HCEC 1CT (cell line): ENCODE measurements at regions not wholly inside any gene's neighbourhood (a gene's known extent, or its start where the extent isn't known, plus 50 kb on each side); places are given as distances from the start of the nearest gene placed in this dataset.
"Not testable (repeated sequence)": the region's sequence is repeated elsewhere in the genome, so short reads cannot be mapped to it uniquely, and the experiment has no call there.

Experiments used
- DNase-seq: peaks from one replicate; pipeline ENCODE4 v3.0.0-alpha.2; 2017

DNA sequence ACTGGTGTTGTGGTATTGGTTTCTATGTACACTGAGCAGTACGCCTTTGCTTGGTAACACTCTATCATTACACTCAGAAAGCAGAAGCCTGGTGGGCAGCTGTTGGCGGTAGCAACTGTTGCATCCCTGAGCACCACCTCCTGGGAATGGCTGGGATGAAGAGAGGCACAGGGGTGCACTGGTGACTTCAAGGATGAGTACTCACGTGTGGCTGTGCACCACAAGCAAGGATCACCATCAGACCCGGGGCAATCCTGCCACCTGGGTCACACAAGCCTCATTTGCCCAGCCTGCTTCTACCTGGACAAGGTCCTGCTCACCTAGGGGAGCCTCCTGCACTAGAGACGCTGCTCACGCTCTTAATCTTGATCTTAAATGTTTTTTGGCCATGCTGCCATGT, 336.4 kb downstream of the SI start:
- DNase-seq, result no peak

DNA sequence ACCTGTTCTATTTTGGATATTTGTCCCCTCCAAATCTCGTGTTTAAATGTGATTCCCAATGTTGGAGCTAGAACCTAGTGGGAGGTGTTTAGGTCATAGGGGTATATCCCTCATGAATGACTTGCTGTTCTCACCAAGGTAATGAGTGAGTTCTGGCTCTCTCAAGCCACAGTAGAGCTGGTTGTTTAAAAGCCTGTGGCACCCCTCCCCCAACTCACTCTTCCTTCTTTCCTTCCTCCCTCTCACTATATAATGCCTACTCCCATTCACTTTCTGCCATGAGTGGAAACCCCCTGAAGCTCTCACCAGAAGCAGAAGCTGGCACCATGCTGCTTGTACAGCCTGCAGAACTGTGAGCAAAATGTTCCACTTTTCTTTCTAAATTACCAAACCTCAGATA, 341.1 kb downstream of the SI start:
- DNase-seq, result no peak

DNA sequence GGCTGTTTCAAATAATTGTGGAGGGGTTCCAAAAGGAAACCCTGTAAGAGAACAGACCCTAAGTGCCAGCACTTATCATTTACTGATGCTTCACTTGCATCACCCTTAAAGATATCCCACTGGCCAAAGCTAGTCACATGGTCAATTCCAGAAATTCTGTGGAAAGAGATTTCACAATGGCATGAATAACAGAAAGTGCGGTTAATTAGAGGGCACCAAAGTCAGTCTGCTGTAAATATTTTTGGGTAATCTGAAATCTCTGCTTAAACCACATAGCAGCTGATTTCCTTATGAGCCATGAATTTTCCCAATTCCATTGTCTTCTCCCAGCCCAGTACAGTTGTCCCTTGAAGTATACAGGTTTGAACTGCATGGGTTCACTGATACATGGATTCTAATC, 346.1 kb downstream of the SI start:
- DNase-seq, result no peak

DNA sequence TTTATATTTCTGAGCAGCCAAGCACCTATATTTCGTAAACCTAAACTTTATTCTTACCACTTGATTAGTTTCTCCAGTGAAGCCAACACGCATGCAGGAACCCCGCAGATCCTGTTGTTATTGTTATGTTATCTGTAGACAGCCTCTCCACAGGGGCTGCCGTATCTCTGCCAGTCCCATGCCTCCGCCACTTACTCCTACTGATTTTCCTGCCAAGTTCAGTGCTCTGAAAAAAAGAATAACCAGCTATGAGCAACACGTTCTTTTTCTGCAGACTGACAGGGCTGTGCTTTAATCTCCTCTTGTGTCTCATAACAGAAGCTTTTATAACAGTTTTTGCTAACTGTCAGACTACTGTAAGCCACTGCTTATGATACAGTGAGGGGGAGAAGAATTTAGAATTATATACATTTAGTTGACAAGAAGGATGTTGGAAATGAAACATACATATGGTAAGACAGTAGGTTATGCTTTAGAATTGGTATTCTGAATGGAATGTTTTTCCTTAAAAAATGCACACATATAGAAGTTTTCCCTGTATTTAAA, 347.4 kb downstream of the SI start:
- DNase-seq, result no peak

DNA sequence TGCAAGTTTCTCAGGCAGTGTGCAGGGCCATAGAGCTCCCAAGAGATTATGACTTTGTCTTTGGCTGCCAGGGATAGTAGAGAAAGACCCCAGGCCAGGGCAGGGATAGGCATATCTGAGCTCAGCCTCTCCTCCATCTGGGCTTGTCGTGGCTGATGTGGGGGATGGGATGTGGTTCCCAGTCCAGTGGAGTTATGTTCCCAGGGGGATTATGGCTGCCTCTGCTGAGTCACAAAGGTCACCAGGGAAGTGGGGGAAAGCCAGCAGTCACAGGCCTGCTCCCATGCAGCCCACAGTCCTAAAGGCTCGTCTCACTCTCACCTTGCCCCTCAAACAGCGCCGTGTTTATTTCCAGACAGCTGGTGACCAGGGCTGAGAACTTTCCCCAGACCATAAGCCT, 354.9 kb downstream of the SI start:
- DNase-seq, result no peak

DNA sequence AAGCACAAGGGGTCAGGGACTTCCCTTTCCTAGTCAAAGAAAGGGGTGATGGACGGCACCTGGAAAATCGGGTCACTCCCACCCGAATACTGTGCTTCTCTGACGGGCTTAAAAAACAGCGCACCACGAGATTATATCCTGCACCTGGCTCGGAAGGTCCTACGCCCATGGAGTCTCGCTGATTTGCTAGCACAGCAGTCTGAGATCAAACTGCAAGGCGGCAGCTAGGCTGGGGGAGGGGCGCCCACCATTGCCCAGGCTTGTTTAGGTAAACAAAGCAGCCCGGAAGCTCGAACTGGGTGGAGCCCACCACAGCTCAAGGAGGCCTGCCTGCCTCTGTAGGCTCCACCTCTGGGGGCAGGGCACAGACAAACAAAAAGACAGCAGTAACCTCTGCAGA, 375.5 kb downstream of the SI start:
- DNase-seq, result not testable (repeated sequence)

DNA sequence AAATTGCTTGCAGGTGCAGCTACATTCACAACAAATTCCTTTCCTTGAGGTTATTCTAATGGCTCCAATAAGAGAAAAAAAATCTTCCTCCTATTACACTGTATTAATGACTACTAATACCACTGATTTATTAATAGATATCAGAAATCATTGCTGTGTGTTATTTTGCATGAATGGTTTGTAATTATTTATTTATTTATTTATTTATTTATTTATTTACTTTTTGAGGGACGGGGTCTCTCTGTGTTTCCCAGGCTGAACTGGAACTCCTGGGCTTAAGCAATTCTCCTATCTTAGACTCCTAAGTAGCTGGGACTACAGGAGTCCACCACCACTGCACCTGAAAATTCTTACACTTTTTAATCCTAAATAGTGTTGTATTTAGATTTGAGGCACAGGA, 390.4 kb downstream of the SI start:
- no peak for DNase-seq

DNA sequence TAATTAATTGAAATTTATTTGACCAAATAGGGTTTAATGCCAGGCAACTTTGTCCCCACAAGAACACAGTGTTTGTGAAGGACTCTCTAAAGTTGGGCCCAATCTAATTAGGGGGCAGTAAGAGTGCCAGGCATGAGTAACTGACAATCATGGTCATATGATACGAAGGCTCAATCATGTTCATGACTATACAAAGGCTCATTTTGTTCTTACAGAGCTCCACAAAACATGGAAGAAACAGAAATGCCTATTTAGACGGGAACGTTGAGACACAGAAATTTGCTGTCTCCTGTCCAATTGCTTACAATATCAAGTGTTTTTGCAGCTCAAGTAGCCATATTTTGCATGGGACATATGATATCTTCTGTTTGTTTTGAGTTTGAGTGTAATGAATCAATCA, 391.1 kb downstream of the SI start:
- DNase-seq, result no peak

DNA sequence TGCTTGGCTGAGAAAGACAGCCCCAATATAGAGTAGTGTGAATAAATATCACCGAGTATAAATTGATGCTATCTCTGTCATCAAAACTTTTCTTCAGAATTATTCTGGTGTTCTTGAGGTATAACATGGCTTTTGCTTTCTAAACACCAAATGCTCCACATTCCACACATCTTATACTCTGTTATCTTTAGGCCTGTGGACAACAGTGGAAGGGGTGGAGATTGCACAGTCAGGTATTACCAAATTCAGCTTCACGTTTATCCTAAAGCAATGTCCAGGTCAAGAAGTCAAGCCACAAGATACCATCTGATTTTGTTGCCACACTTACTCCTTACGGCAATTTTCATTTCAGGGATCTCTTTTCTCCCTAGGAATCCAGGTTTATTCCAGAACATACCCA, 394.8 kb downstream of the SI start:
- DNase-seq, result no peak

DNA sequence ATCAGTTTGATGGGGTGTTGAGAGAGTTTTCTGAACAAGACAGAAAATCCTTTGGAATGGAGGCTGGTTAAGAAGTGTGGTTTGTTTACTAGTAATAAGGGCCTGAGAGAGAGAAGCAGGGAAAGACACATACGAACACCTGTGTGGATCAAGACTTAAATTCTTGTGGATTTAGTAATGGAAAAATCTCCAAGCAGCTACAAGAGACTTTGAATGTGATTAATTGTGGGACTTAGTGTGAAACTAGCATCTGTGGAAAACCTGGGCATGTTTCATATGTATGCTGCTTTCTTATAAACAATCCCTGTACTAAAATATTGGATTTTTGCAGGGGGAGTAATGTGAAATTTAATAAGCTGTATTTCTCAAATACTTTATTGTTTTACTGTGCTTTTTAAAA, 399.1 kb downstream of the SI start:
- DNase-seq, result no peak

DNA sequence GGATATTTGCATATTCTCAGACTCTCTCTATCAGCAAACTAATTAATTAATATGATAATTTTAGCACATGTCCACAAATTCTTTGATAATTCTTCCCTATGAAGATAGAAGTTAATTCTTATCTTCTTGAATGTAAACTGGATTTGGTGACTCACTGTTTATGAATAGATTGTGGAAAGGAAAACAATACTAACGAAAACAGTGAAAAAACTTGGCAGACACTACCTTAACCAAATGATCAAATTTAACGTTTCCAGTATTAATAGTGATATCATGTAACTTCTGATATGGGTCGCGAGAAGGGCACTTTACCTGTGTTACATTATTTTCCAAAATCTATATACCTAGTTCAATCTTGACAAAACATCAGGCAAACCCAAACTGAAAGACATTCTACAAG, 401.0 kb downstream of the SI start:
- no peak for DNase-seq

DNA sequence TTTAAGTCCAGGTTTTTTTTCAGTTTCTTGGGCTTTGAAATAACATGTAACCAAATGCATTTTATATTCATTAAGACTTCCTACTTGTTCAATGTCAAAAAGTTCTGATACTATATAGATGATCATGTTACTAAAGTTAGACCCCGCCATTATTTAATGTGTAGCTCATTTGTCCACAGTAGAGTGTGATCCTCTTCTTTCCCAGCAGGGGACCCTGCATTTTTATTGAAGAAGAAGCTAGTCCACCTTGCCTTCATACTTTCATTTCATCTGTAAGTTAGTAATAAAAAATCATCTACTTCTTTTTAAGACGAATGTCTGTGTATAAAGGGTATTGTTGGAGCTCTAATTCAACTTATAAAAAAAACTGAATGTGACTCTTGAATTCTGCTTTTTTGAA, 404.6 kb downstream of the SI start:
- no peak for DNase-seq

DNA sequence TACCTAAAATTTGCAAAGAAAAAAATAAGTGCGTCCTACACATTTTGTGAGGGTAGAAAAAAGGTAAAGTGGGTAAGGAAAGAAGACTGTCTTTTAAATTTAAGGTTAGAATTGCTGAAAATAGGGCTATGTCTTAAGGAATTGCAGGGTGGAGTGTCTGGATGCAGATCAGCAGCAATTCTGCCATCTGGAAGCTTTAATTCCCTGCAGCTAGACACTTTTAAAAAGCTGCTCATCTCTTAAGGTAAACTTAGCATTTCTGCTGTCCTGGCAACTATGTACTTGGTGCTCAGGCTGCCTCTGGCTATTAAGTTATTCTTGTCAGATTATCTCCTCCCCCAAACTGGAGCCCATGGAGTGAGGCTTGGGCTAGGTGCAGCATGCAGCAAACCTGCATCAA, 420.2 kb downstream of the SI start:
- DNase-seq, result no peak

DNA sequence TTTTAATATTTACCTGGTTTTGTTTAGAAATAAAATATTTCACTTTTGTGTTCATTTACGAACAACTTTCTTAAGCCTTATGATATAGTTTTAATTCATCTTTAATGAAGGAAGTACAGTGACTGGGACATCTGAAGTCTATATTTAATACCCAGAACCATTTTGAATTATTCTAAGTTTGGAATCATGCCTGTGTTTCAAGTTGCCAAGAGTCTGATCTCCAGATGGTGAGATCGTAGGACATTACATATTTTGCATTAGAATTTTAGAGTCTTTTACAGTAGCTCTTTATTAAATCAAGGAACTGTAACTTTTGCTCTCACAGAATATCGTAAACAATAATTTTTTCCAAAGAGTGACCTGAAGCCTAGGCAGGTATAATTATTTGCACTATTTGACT, 420.7 kb downstream of the SI start:
- DNase-seq, result no peak

DNA sequence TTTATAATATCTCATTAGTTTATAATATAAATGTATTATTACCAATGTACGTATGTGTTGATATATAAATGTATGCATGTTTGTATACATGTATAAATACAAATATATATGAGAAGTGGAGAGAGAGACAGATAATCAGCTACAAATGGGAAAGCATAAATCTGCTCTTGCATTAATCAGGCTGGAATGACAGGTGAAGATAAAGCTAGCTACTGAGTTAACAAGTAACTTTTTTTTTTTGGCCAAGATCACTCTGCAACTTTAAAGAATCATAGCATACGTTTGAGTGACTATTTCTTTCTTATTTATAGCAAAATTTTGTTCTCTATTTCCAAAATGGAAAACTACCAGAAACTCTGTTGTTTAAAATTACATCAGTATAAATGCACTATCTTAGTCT, 422.8 kb downstream of the SI start:
- DNase-seq, result no peak

DNA sequence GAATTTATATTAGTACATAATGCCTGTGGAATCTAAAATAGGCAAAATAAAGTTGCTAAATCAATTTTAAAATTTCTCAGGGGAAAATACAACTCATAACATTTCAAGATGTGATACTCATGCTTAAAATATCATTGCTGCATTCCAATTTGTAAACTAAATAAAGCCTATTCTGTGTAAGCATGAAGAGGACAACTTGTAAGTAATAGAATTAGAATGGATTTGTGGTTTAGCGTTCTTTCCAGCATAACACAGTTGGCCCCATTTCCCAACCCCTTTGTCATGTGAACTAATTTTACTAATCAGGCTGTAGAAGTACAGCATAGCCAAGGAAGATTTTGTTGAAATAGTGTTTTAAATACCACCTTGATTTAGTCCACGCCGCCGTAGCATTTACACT, 437.2 kb downstream of the SI start:
- DNase-seq, result peak; percentile 85

DNA sequence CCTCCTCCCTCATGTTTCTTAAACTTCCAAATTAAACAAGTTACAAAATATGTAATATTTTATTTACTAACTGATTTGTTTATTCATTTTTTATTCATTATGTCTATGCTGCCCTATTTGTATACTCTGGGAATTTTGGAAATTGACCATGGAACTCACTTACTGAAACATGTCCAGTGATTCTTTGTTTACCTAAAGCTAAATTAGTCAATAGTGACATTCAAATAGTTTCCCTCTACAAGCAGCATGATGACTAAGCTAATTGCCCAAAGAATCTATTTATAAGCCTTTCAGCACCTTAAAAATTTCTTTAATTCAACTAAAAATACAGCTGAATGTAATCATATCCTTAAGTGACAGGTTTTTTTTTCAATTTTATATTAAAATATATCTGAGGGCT, 437.7 kb downstream of the SI start:
- DNase-seq, result peak; percentile 64

DNA sequence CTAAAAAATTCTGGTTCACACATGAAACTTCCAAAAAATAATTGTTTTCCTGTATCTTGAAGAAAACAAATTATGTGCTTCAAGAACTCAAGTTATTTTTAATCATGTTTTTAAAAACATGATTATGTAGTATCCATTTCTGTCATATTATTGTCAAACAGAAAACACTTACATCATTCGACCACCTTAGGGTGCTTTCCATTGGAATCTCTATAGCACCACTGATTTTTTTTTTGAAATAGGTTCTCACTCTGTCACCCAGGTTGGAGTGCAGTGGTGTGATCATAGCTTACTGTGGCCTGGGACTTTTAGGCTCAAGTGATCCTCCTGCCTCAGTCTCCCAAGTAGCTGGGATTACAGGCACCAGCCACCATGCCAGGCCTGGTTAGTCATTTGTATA, 457.3 kb downstream of the SI start:
- DNase-seq, result no peak

DNA sequence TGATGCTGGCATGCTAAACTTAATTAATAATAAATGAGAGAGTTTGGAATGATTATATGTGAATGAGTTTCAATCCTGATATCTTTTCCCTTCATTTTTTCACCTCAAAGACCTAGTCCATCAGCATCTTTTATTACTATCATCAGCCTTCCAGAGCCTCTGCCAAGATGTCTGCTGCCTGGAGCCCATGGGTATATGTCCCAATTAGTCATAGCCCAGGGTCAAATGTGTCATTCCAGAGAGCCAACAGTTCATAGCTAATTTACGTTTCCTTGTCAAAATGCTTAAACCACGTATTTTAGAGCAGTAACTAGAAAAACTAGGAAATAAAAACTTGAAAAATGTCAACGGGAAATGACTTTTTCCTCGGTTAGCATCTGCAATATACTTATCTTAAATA, 457.9 kb downstream of the SI start:
- peak; percentile 36 for DNase-seq

DNA sequence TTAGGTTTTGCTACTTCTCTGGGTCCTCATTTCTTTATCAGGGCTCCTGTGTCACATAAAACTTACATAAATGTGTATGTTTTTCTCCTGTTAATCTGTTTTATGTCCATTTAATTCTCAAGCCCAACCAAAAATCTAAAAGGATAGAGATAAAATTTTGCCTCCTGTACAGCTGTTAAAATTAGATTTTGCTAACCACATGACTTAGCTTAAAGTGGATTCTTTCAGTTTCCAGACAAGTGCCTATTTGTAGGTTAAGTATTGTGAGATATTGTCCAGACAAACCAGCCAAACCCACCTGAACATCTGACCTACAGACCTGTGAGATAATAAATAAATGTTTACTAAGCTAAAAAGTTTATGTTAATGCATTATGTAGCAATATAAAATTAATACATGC, 465.5 kb downstream of the SI start:
- no peak for DNase-seq

DNA sequence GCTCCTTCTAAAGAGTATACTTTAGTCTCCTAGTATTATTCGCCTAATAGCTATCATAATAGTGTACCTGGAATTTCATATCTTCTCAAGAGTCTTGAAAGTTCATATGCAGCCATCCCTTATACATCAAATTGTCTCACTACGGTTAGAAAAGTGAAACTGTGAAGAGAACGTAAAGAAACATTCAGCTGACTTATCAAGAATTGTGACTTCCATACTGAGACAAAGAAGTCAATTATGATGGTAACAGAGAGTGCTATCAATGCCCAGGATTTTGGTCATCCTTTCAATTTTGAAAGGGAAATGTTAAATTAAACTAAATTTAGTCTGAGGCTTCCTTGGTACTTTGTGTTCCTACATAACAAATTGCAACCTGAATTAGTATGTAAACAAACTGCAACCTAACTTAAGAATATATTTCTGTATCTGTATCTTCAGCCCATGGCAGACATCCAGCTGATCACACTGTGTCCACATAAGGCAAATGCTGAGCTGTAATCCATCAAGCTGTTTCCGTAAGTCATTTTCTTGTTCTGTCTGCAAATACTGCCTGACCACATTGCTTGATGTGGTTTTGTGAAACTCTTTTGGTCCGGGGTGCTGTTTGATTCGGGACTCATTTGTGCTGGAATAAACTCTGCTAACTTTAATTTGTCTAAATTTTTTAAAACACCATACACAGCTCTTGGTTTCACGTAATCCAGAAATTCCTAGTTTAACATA, 469.6 kb downstream of the SI start:
- no peak for DNase-seq

DNA sequence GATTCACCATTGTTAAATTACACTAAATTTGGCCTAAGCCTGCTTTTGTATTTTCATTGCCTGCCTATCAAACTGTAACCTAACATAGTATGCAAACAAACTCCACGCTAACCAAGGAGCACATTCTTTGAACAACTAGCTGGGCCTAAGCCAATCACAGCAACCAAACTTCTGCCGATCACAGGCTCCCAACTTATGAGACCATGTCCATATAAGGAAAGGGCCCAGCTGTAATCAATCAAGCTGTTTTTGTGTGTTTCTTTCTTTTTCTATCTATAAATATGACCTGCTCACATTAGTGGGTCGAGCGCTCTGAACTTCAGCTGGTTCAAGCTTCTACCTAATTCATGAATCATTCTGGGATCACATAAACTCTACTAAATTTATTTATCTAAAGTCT, 473.6 kb downstream of the SI start:
- peak; percentile 5 for DNase-seq

DNA sequence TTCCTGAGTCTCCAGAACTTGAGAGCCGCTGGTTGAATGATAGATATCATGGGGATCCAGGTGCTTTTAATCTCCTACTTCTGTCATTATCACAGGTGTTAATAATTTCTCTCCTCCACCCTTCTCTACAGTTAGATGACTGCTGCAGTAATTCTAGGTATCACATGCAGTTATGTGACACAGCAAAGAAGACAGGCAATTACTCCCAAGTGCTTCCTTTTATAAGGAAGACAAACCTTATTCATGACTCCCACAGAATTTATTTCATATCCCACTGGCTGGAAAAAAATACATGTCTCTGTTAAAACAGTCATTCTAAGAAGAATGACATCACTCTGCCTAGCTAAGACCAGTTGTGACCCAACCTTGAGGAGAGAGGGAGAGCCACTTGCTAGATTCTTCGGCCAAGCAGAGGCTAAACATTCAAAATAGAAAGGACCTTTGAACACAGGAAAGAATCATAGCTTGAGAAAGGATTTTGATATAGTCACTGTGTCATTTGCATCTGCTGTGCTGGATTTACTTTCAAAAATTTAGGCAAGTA, 500.6 kb downstream of the SI start:
- DNase-seq, result no peak

DNA sequence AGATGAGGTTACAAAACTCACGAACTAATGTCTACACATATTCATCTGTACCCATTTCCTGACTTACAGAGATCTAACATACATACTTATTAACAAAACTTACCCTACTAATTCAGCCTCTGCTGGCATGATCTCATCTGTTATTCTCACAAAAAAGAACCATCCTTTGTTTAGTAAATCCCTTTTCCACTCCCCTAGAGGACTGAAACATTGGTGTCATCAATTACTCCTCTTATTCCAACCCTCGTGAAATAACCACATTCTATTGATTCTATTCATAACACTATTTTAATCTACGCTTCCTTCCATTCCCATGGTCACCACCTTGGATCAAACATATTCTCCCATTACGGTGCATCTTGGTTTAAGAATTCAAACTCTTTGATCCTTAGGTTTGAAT, 505.9 kb downstream of the SI start:
- no peak for DNase-seq

DNA sequence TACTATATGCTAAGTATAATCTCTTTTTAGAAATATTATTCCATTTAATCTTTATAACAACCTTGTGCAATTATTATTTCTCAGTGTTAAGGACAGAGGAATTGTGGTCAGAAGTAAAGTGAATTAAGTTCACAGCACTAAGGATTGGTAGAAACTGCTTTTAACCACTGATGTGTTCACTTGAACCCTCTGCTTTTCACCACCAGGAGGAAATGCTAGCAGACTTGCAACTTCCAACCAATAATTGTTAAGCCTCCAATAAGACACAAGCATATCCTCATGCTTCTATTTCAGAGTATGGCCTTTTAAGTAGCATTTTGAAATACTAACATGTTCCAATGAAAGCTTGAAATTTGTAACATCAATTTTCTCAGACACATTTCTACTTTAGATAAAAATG, 527.4 kb downstream of the SI start:
- DNase-seq, result no peak
